Motor neuron (in vitro differentiated cells): ENCODE measurements at regions not wholly inside any gene's neighbourhood (a gene's known extent, or its start where the extent isn't known, plus 50 kb on each side); places are given as distances from the start of the nearest gene placed in this dataset.
"Not testable (repeated sequence)": the region's sequence is repeated elsewhere in the genome, so short reads cannot be mapped to it uniquely, and the experiment has no call there.

Experiments used
- ATAC-seq, 8 experiments: fragments of 200-7000 bp; cut with Tn5 transposase; replicated peaks in 6 of 8; 2 replicates each; pipeline ENCODE4 v1.8.0; 2021; ENCODE audit warnings: mild to moderate bottlenecking in 8 of 8, moderate library complexity in 8 of 8
- H3K27ac ChIP-seq, 2 donors: fragments of 250-450 bp; sonication (Bioruptor Pico); 2 replicates each; pipeline ENCODE4 v1.9.0; 2021; ENCODE audit warnings: antibody characterized with exemption in 2 of 2, mild to moderate bottlenecking in 2 of 2, moderate library complexity in 1 of 2
- H3K4me1 ChIP-seq, 2 donors: fragments of 250-450 bp; sonication (Bioruptor Pico); replicated peaks in 1 of 2; 2 replicates each; pipeline ENCODE4 v1.6.1; 2021; ENCODE audit warnings: antibody characterized with exemption in 2 of 2, mild to moderate bottlenecking in 2 of 2, moderate library complexity in 1 of 2
- H3K4me3 ChIP-seq, 5 donors: fragments of 250-450 bp; sonication (Bioruptor Pico); 2 replicates each; pipeline ENCODE4 v1.9.0; 2021; ENCODE audit warnings: antibody characterized with exemption in 5 of 5, mild to moderate bottlenecking in 5 of 5, moderate library complexity in 4 of 5
- WGBS, 10 experiments: fragments of 450-650 bp; shearing (Covaris generic); methylation state at CpG; one replicate each; pipeline ENCODE4 v1.0.0; 2022; 5-methylcytosine and 5-hydroxymethylcytosine counted together
- in situ Hi-C, 9 experiments: fragments of 400-800 bp; cut with MboI; loops; one replicate each; pipeline ENCODE4 v1.15.0; 2021; ENCODE audit warnings: low sequenced_read_pairs in 9 of 9, low pct_unique_long_range_greater_than_20kb in 2 of 9; ENCODE audit not compliant: unreplicated experiment in 9 of 9

- H3K4me3 ChIP-seq: no peak overlapping the region
- no peak for ATAC-seq
- no peak overlapping the region for H3K27ac ChIP-seq
- WGBS, 10 experiments: 33 to 100% (median 71%) methylated on average over 1 to 2 of the region's 2 CpGs
- in situ Hi-C loops: no loop called here
- H3K4me1 ChIP-seq: no peaks in the 10 kb centered on the region
Observed at GRCh38 chr4:138393886-138394610, 151.9 kb upstream of the SLC7A11 start.

- in situ Hi-C loops: no loop called here
- Histone ChIP-seq H3K4me3 (no peak overlapping the region), H3K27ac (no peak overlapping the region), H3K4me1 (no peaks in the 10 kb centered on the region)
- 0 to 100% (median 69%) methylated on average over 1 to 4 of the region's 4 CpGs for WGBS, 10 experiments
- no peak for ATAC-seq
Observed at GRCh38 chr4:138392751-138393308, 150.7 kb upstream of the SLC7A11 start.

GRCh38 chr4:138389976-138390685 lies 148.0 kb upstream of the SLC7A11 start:
- no peak overlapping the region for H3K27ac ChIP-seq
- peak in 2 of 8 experiments; percentile 41 to 55 for ATAC-seq
- in situ Hi-C loops: no loop called here
- 21 to 81% (median 60%) methylated on average over 1 to 2 of the region's 2 CpGs; no CpG with 5 or more reads in 1 of the 10 experiments for WGBS, 10 experiments
- H3K4me3 ChIP-seq: no peak overlapping the region
- H3K4me1 ChIP-seq: no peaks in the 10 kb centered on the region

GRCh38 chr4:138374947-138375346 lies 132.8 kb upstream of the SLC7A11 start:
- 0 to 57% (median 38%) methylated on average over 1 of the region's 1 CpG; no CpG with 5 or more reads in 3 of the 10 experiments for WGBS, 10 experiments
- no peak for ATAC-seq
- in situ Hi-C loops: no loop called here
- no peak overlapping the region for H3K4me3 ChIP-seq
- peaks cover 0 to 4% of the 10 kb centered on the region in 2 donors for H3K4me1 ChIP-seq
- H3K27ac ChIP-seq: no peak overlapping the region

- Histone ChIP-seq H3K4me3 (no peak overlapping the region), H3K4me1 (peaks cover 0 to 6% of the 10 kb centered on the region in 2 donors), H3K27ac (no peak overlapping the region)
- in situ Hi-C loops: no loop called here
- no peak for ATAC-seq
Observed at GRCh38 chr4:138367942-138368341, 125.8 kb upstream of the SLC7A11 start.

- H3K4me3 ChIP-seq, H3K27ac ChIP-seq, H3K4me1 ChIP-seq, in situ Hi-C loops, ATAC-seq: not testable (repeated sequence)
- 77 to 100% (median 100%) methylated on average over 2 to 3 of the region's 3 CpGs; no CpG with 5 or more reads in 1 of the 10 experiments for WGBS, 10 experiments
Observed at GRCh38 chr4:138352446-138352845, 110.3 kb upstream of the SLC7A11 start.

GRCh38 chr4:138348055-138348454 lies 105.9 kb upstream of the SLC7A11 start:
- 0 to 77% (median 25%) methylated on average over 1 to 3 of the region's 3 CpGs; no CpG with 5 or more reads in 3 of the 10 experiments for WGBS, 10 experiments
- no peak for ATAC-seq
- Histone ChIP-seq H3K4me1 (no peaks in the 10 kb centered on the region), H3K4me3 (no peak overlapping the region), H3K27ac (no peak overlapping the region)
- in situ Hi-C loops: no loop called here

GRCh38 chr4:138347561-138347960 lies 105.4 kb upstream of the SLC7A11 start:
- no peaks in the 10 kb centered on the region for H3K4me1 ChIP-seq
- no peak for ATAC-seq
- in situ Hi-C loops: no loop called here
- no peak overlapping the region for H3K4me3 ChIP-seq
- no peak overlapping the region for H3K27ac ChIP-seq

- 66 to 100% (median 93%) methylated on average over 1 to 4 of the region's 4 CpGs for WGBS, 10 experiments
- Histone ChIP-seq H3K4me1 (no peaks in the 10 kb centered on the region), H3K27ac (no peak overlapping the region), H3K4me3 (no peak overlapping the region)
- no peak for ATAC-seq
- in situ Hi-C loops: no loop called here
Observed at GRCh38 chr4:138344851-138345250, 102.7 kb upstream of the SLC7A11 start.

- Histone ChIP-seq H3K27ac (no peak overlapping the region), H3K4me1 (no peaks in the 10 kb centered on the region), H3K4me3 (no peak overlapping the region)
- in situ Hi-C loops: no loop called here
- ATAC-seq: no peak
- WGBS, 10 experiments: 79 to 88% (median 88%) methylated on average over 1 of the region's 1 CpG; no CpG with 5 or more reads in 7 of the 10 experiments
Observed at GRCh38 chr4:138344054-138344453, 101.9 kb upstream of the SLC7A11 start.

GRCh38 chr4:138341739-138342415 lies 99.7 kb upstream of the SLC7A11 start:
- ATAC-seq: no peak

GRCh38 chr4:138338840-138339239 lies 96.7 kb upstream of the SLC7A11 start:
- ATAC-seq: no peak
- H3K27ac ChIP-seq: no peak overlapping the region
- WGBS, 10 experiments: 21 to 100% (median 83%) methylated on average over 1 to 2 of the region's 2 CpGs; no CpG with 5 or more reads in 3 of the 10 experiments
- H3K4me1 ChIP-seq: peaks cover 0 to 4% of the 10 kb centered on the region in 2 donors
- in situ Hi-C loops: no loop called here
- no peak overlapping the region for H3K4me3 ChIP-seq

More at GRCh38 chr4:138341739-138342415, 99.7 kb upstream of the SLC7A11 start:
- no peak overlapping the region for H3K27ac ChIP-seq
- in situ Hi-C loops: no loop called here
- no peak overlapping the region for H3K4me3 ChIP-seq
- 43 to 100% (median 80%) methylated on average over 1 to 3 of the region's 3 CpGs; no CpG with 5 or more reads in 2 of the 10 experiments for WGBS, 10 experiments
- no peaks in the 10 kb centered on the region for H3K4me1 ChIP-seq

GRCh38 chr4:138338222-138338621 lies 96.1 kb upstream of the SLC7A11 start:
- WGBS, 10 experiments: 80 to 100% (median 100%) methylated on average over 1 to 4 of the region's 6 CpGs; no CpG with 5 or more reads in 2 of the 10 experiments
- in situ Hi-C loops, H3K27ac ChIP-seq, H3K4me1 ChIP-seq, H3K4me3 ChIP-seq, ATAC-seq: not testable (repeated sequence)
